ENCODE measurements at regions not wholly inside any gene's neighbourhood (a gene's known extent, or its start where the extent isn't known, plus 50 kb on each side); places are given as distances from the start of the nearest gene placed in this dataset.

DNA sequence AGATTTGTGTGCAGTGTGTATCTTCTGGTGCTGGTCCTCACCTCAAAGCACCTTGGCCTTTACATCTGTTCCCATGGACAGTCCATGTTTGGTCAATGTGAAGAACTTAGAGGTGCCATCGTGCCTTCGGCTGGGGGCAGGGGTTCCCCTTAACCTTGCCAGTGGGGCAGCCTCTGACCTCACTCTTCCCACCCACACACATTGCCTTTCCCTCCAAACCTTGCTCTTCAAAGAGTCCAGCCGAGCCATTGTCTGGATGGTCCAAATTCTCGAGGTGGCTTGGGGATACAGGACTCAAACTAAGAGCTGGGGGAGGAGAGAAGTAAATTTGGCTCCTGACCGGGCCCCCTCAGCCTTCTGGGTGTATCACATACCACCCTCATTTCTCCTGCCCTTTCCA is 76.2 kb upstream of the HABP2 start:
- Histone ChIP-seq H3K9ac (ENCODE audit: insufficient read depth, low read length, poor library complexity, severe bottlenecking) (no peak overlapping the region), H3K79me2 (ENCODE audit: insufficient read depth, low read length) (no peaks in the 10 kb centered on the region), H3K27ac (ENCODE audit: low read depth in 1 of 2, low read length in 2 of 2) (no peak overlapping the region), H3K27me3 (ENCODE audit: control insufficient read depth in 2 of 2, insufficient read depth in 2 of 2, low read length in 2 of 2) (no peaks in the 10 kb centered on the region), H3K4me3 (replicated peaks in 1 of 3; ENCODE audit: low read depth in 2 of 3, low read length in 3 of 3) (no peak overlapping the region), H3K36me3 (replicated peaks in 1 of 2; ENCODE audit: control insufficient read depth in 1 of 2, insufficient read depth in 2 of 2, low read length in 2 of 2) (no peaks in the 10 kb centered on the region), H2AFZ (ENCODE audit: insufficient read depth, low read depth, low read length, poor library complexity, severe bottlenecking) (no peak overlapping the region), H3K9me3 (replicated peaks in 1 of 2; ENCODE audit: control insufficient read depth in 1 of 2, insufficient read depth in 1 of 2, low read length in 2 of 2) (peaks cover 20 to 27% of the 10 kb centered on the region in 2 donors), H3K4me1 (ENCODE audit: control insufficient read depth in 1 of 2, insufficient read depth in 2 of 2, low read length in 2 of 2) (no peaks in the 10 kb centered on the region), H4K20me1 (ENCODE audit: insufficient read depth, low read length) (no peaks in the 10 kb centered on the region), H3K4me2 (replicated peaks; ENCODE audit: extremely low read depth, low read length, poor library complexity, severe bottlenecking) (no peak overlapping the region)
- H3K9me3 Mint-ChIP-seq = peaks cover 15 to 36% (median 28%) of the 10 kb centered on the region in 7 donors
- intact Hi-C loops (cut with micrococcal nuclease) = no loop called here
- H3K27me3 Mint-ChIP-seq (ENCODE audit: low read depth in 3 of 3) = peaks cover 2 to 5% (median 4%) of the 10 kb centered on the region in 3 donors
- no peak overlapping the region for H3K4me3 Mint-ChIP-seq
- no peak overlapping the region for H3K27ac Mint-ChIP-seq
- no CpG with 5 or more reads among the region's 5 CpGs for WGBS (ENCODE audit: insufficient coverage)
- no peak for DNase-seq
- H3K36me3 Mint-ChIP-seq = peaks cover 0 to 3% of the 10 kb centered on the region in 2 donors
- TF ChIP-seq, protein P1, sequence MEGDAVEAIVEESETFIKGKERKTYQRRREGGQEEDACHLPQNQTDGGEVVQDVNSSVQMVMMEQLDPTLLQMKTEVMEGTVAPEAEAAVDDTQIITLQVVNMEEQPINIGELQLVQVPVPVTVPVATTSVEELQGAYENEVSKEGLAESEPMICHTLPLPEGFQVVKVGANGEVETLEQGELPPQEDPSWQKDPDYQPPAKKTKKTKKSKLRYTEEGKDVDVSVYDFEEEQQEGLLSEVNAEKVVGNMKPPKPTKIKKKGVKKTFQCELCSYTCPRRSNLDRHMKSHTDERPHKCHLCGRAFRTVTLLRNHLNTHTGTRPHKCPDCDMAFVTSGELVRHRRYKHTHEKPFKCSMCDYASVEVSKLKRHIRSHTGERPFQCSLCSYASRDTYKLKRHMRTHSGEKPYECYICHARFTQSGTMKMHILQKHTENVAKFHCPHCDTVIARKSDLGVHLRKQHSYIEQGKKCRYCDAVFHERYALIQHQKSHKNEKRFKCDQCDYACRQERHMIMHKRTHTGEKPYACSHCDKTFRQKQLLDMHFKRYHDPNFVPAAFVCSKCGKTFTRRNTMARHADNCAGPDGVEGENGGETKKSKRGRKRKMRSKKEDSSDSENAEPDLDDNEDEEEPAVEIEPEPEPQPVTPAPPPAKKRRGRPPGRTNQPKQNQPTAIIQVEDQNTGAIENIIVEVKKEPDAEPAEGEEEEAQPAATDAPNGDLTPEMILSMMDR (IDR thresholded peaks at IDR 0.05) = no peak
- no peaks in the 10 kb centered on the region for H3K4me1 Mint-ChIP-seq

DNA sequence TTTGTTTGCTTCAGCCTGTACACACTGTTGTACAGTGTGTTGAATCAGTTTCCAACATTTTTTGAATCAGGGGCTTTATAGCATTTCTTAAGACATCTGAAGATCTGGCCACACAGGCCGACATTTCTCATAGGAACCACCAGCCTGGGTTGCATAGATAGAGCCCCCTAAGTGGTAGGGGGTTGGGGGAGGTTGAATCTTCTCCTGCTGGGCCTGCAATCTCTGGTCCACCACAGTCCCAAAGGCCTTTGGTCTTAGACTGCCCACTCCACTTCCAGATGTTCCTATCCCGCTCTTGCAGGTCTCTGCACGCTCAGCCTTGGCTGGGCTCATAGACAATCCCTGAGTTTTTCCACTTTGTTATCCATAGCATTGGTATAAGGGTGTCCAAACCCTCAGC is 75.4 kb upstream of the HABP2 start:
- Histone ChIP-seq H3K27ac (ENCODE audit: low read depth in 1 of 2, low read length in 2 of 2) (no peak overlapping the region), H3K9me3 (replicated peaks in 1 of 2; ENCODE audit: control insufficient read depth in 1 of 2, insufficient read depth in 1 of 2, low read length in 2 of 2) (peaks cover 20 to 27% of the 10 kb centered on the region in 2 donors), H3K36me3 (replicated peaks in 1 of 2; ENCODE audit: control insufficient read depth in 1 of 2, insufficient read depth in 2 of 2, low read length in 2 of 2) (no peaks in the 10 kb centered on the region), H3K4me2 (replicated peaks; ENCODE audit: extremely low read depth, low read length, poor library complexity, severe bottlenecking) (no peak overlapping the region), H3K4me1 (ENCODE audit: control insufficient read depth in 1 of 2, insufficient read depth in 2 of 2, low read length in 2 of 2) (no peaks in the 10 kb centered on the region), H3K4me3 (replicated peaks in 1 of 3; ENCODE audit: low read depth in 2 of 3, low read length in 3 of 3) (no peak overlapping the region), H3K79me2 (ENCODE audit: insufficient read depth, low read length) (no peaks in the 10 kb centered on the region), H3K27me3 (ENCODE audit: control insufficient read depth in 2 of 2, insufficient read depth in 2 of 2, low read length in 2 of 2) (no peaks in the 10 kb centered on the region), H4K20me1 (ENCODE audit: insufficient read depth, low read length) (no peaks in the 10 kb centered on the region), H2AFZ (ENCODE audit: insufficient read depth, low read depth, low read length, poor library complexity, severe bottlenecking) (no peak overlapping the region), H3K9ac (ENCODE audit: insufficient read depth, low read length, poor library complexity, severe bottlenecking) (no peak overlapping the region)
- DNase-seq = no peak
- peaks cover 0 to 3% of the 10 kb centered on the region in 2 donors for H3K36me3 Mint-ChIP-seq
- H3K27me3 Mint-ChIP-seq (ENCODE audit: low read depth in 3 of 3) = peaks cover 2 to 4% (median 3%) of the 10 kb centered on the region in 3 donors
- TF ChIP-seq, protein P1 (IDR thresholded peaks at IDR 0.05) = no peak
- H3K4me1 Mint-ChIP-seq = no peaks in the 10 kb centered on the region
- WGBS (ENCODE audit: insufficient coverage) = no CpG with 5 or more reads among the region's 3 CpGs
- H3K9me3 Mint-ChIP-seq = peaks cover 15 to 38% (median 33%) of the 10 kb centered on the region in 7 donors
- H3K27ac Mint-ChIP-seq = no peak overlapping the region
- H3K4me3 Mint-ChIP-seq = no peak overlapping the region
- intact Hi-C loops (cut with micrococcal nuclease) = no loop called here

Data from CD14-positive monocyte (primary cell).